Sigmoid colon (tissue), 4 donors: ENCODE measurements at regions not wholly inside any gene's neighbourhood (a gene's known extent, or its start where the extent isn't known, plus 50 kb on each side); places are given as distances from the start of the nearest gene placed in this dataset.
"Not testable (repeated sequence)": the region's sequence is repeated elsewhere in the genome, so short reads cannot be mapped to it uniquely, and the experiment has no call there.

ENCODE experiments used
- POLR2A ChIP-seq, 2 donors: fragments of 450-650 bp; IDR thresholded peaks; one replicate each; pipeline ENCODE4 v1.6.1; 2016; ENCODE audit warnings: antibody characterized with exemption in 2 of 2, mild to moderate bottlenecking in 2 of 2, moderate library complexity in 2 of 2
- POLR2AphosphoS5 ChIP-seq, 4 donors: sonication (generic); formaldehyde crosslinking; IDR thresholded peaks; one replicate each; pipeline ENCODE4 v1.6.1; 2017; ENCODE audit warnings: antibody characterized with exemption in 4 of 4
- TF ChIP-seq, protein P1 (sequence below), 4 experiments: fragments of 450-650 bp in 3 of 4; fragments of 200-600 bp in 1 of 4; IDR thresholded peaks; one replicate each; pipeline ENCODE4 v1.5.1; 2016 to 2019; ENCODE audit warnings: antibody characterized with exemption in 4 of 4, mild to moderate bottlenecking in 3 of 4, moderate library complexity in 2 of 4

DNA sequence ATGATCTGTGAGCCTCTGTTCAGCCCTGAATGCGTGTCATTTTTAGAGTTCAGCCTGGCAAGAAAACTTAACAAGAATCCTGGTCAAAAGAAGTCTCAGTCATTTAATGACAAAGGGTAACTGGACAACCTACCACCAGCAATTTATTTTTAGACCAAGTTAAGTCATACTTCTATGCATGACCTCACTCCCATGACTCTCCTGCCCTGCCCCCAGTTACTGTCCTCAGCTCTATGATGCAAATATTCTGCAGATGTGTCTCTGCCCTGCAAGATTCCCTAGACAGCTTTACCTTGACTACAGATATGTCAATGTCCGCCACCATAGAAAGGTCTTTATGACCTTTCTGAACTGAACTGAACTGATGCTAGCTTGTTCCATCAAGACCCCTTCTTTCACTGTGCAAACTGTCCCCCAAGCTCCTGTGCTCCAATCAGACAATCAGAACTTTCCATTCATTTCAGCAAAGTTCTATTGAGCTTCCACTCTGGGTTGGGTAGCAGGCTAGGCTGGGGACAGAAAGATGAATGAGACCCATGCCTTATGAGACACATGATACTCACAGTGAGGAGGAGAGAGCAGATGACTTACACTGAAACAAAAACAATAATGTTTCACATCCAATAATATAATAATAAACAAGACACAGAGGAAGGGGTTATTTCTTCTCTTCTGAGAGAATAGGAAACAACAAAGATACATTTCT lies 255.7 kb downstream of the NPIPA8 start:
- TF ChIP-seq, protein P1, sequence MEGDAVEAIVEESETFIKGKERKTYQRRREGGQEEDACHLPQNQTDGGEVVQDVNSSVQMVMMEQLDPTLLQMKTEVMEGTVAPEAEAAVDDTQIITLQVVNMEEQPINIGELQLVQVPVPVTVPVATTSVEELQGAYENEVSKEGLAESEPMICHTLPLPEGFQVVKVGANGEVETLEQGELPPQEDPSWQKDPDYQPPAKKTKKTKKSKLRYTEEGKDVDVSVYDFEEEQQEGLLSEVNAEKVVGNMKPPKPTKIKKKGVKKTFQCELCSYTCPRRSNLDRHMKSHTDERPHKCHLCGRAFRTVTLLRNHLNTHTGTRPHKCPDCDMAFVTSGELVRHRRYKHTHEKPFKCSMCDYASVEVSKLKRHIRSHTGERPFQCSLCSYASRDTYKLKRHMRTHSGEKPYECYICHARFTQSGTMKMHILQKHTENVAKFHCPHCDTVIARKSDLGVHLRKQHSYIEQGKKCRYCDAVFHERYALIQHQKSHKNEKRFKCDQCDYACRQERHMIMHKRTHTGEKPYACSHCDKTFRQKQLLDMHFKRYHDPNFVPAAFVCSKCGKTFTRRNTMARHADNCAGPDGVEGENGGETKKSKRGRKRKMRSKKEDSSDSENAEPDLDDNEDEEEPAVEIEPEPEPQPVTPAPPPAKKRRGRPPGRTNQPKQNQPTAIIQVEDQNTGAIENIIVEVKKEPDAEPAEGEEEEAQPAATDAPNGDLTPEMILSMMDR (IDR thresholded peaks at IDR 0.05) = not testable (repeated sequence)
- not testable (repeated sequence) for TF ChIP-seq POLR2AphosphoS5, POLR2A (IDR thresholded peaks at IDR 0.05)
